Ovary (tissue), 3 donors: ENCODE measurements at regions not wholly inside any gene's neighbourhood (a gene's known extent, or its start where the extent isn't known, plus 50 kb on each side); places are given as distances from the start of the nearest gene placed in this dataset.

Experiments
- EP300 ChIP-seq: sonication (generic); formaldehyde crosslinking; IDR thresholded peaks from one replicate; pipeline ENCODE4 v1.6.1; 2017; ENCODE audit warnings: antibody characterized with exemption
- POLR2A ChIP-seq: fragments of 450-650 bp; IDR thresholded peaks from one replicate; pipeline ENCODE4 v1.6.1; 2017; ENCODE audit warnings: antibody characterized with exemption, mild to moderate bottlenecking, moderate library complexity
- TF ChIP-seq, protein P1 (sequence below), 3 donors: fragments of 450-650 bp in 2 of 3; fragments of 200-600 bp in 1 of 3; IDR thresholded peaks; one replicate each; pipeline versions ENCODE4 v1.5.1 to v1.8.0; 2016 to 2022; ENCODE audit warnings: antibody characterized with exemption in 3 of 3, mild to moderate bottlenecking in 1 of 3
- donor health status: DM: no; HTN: no; CAD: no.

GRCh38 chr12:115230606-115231005, 546.6 kb upstream of the TBX3 start:
- TF ChIP-seq, protein P1, sequence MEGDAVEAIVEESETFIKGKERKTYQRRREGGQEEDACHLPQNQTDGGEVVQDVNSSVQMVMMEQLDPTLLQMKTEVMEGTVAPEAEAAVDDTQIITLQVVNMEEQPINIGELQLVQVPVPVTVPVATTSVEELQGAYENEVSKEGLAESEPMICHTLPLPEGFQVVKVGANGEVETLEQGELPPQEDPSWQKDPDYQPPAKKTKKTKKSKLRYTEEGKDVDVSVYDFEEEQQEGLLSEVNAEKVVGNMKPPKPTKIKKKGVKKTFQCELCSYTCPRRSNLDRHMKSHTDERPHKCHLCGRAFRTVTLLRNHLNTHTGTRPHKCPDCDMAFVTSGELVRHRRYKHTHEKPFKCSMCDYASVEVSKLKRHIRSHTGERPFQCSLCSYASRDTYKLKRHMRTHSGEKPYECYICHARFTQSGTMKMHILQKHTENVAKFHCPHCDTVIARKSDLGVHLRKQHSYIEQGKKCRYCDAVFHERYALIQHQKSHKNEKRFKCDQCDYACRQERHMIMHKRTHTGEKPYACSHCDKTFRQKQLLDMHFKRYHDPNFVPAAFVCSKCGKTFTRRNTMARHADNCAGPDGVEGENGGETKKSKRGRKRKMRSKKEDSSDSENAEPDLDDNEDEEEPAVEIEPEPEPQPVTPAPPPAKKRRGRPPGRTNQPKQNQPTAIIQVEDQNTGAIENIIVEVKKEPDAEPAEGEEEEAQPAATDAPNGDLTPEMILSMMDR (IDR thresholded peaks at IDR 0.05), result no peak
- TF ChIP-seq POLR2A (no peak), EP300 (no peak)
